PC-3 (cell line): ENCODE measurements at regions not wholly inside any gene's neighbourhood (a gene's known extent, or its start where the extent isn't known, plus 50 kb on each side); places are given as distances from the start of the nearest gene placed in this dataset.

ENCODE experiments used
- ATAC-seq: fragments of 200-7000 bp; cut with Tn5 transposase; 2 replicates; pipeline ENCODE4 v1.9.1; 2020; ENCODE audit warnings: mild to moderate bottlenecking, moderate library complexity
- BruUV-seq: library from RNA; stranded (reverse); fragments of 400-500 nt; replicated peaks from 2 replicates; lab custom pipeline; 2021; lab: Mats Ljungman, UMichigan
- CTCF ChIA-PET: fragments of 300-600 bp; sonication (Branson Sonifier 250); formaldehyde crosslinking; loops from one replicate; lab custom pipeline; 2022; ENCODE audit warnings: antibody characterized with exemption; lab: Charles Lee
- POLR2A ChIA-PET: fragments of 300-600 bp; sonication (Branson Sonifier 250); formaldehyde crosslinking; loops from one replicate; lab custom pipeline; 2022; ENCODE audit warnings: antibody characterized with exemption; ENCODE audit not compliant: unreplicated experiment; lab: Charles Lee
- DNase-seq: peaks from one replicate; pipeline ENCODE4 v3.0.0-alpha.2; 2015
- H2AFZ ChIP-seq: fragments of 300-600 bp; sonication (generic); 2 replicates; pipeline ENCODE4 v1.6.0; 2016; ENCODE audit warnings: antibody characterized with exemption, low read length
- H3F3A ChIP-seq: fragments of 300-600 bp; sonication (generic); one replicate; pipeline ENCODE4 v1.6.0; 2017; ENCODE audit warnings: antibody characterized with exemption, low read length, control low read depth, mild to moderate bottlenecking; ENCODE audit not compliant: unreplicated experiment
- H3K27ac ChIP-seq: fragments of 300-600 bp; sonication (generic); 2 replicates; pipeline ENCODE4 v1.5.1; 2016; ENCODE audit warnings: mild to moderate bottlenecking, low read length
- H3K27me3 ChIP-seq: fragments of 300-600 bp; sonication (generic); 2 replicates; pipeline ENCODE4 v1.6.1; 2016; ENCODE audit warnings: low read length, mixed read lengths
- H3K36me3 ChIP-seq: fragments of 300-600 bp; sonication (generic); 2 replicates; pipeline ENCODE4 v1.6.1; 2016; ENCODE audit warnings: low read depth, mixed run types, low read length, mixed read lengths
- H3K4me1 ChIP-seq: fragments of 300-600 bp; sonication (generic); 2 replicates; pipeline ENCODE4 v1.5.1; 2016; ENCODE audit warnings: low read length; ENCODE audit not compliant: insufficient read depth
- H3K4me2 ChIP-seq: fragments of 300-600 bp; sonication (generic); 2 replicates; pipeline ENCODE4 v1.6.0; 2016; ENCODE audit warnings: low read length
- H3K4me3 ChIP-seq: fragments of 300-600 bp; sonication (generic); 2 replicates; pipeline ENCODE4 v1.5.1; 2016; ENCODE audit warnings: mild to moderate bottlenecking, low read length, mixed read lengths
- H3K79me2 ChIP-seq: fragments of 300-600 bp; sonication (generic); 2 replicates; pipeline ENCODE4 v1.6.1; 2017; ENCODE audit warnings: low read length, mixed read lengths
- H3K9ac ChIP-seq: fragments of 300-600 bp; sonication (generic); 2 replicates; pipeline ENCODE4 v1.6.0; 2016; ENCODE audit warnings: mild to moderate bottlenecking, low read length
- H3K9me2 ChIP-seq: fragments of 300-600 bp; sonication (generic); replicated peaks from 2 replicates; pipeline ENCODE4 v1.6.1; 2016; ENCODE audit warnings: mixed run types, low read length, mixed read lengths
- H3K9me3 ChIP-seq: fragments of 300-600 bp; sonication (generic); 2 replicates; pipeline ENCODE4 v1.6.1; 2016; ENCODE audit warnings: low read length, mixed read lengths
- H4K20me1 ChIP-seq: fragments of 300-600 bp; sonication (generic); 2 replicates; pipeline ENCODE4 v1.6.1; 2016; ENCODE audit warnings: low read length, mixed read lengths
- CTCF ChIP-seq: fragments of 300-600 bp; sonication (generic); conservative IDR thresholded peaks from 2 replicates; pipeline ENCODE4 v1.5.1; 2017; ENCODE audit warnings: antibody characterized with exemption, low read depth, mild to moderate bottlenecking, low read length
- EZH2 ChIP-seq: fragments of 300-600 bp; sonication (generic); IDR thresholded peaks from one replicate; pipeline ENCODE4 v1.6.1; 2017; ENCODE audit warnings: antibody characterized with exemption, mild to moderate bottlenecking, low read length; ENCODE audit not compliant: unreplicated experiment
- EZH2phosphoT487 ChIP-seq: fragments of 300-600 bp; sonication (generic); IDR thresholded peaks from 2 replicates; pipeline ENCODE4 v1.6.1; 2018; ENCODE audit warnings: mild to moderate bottlenecking, antibody characterized with exemption, low read length, borderline replicate concordance
- intact Hi-C: fragments of 100-400 bp; cut with micrococcal nuclease; formaldehyde crosslinking; loops from 2 replicates; pipeline ENCODE4 v1.9.0; 2023

GRCh38 chr18:44526705-44527415, 153.8 kb upstream of the SETBP1 start:
- H3K27ac ChIP-seq, result no peak overlapping the region
- no peak for DNase-seq
- H3K9me3 ChIP-seq, result no peaks in the 10 kb centered on the region
- H3K4me1 ChIP-seq, result peaks cover 4% of the 10 kb centered on the region; the same call in 1 of the 2 replicates
- H3K9ac ChIP-seq, result no peak overlapping the region
- no peaks in the 10 kb centered on the region for H3K9me2 ChIP-seq
- H3K4me2 ChIP-seq, result no peak overlapping the region
- no peak overlapping the region for H3K4me3 ChIP-seq
- no TSS peak for BruUV-seq
- POLR2A ChIA-PET, result no interaction called here
- no peaks in the 10 kb centered on the region for H4K20me1 ChIP-seq
- intact Hi-C loops, result no loop called here
- no peaks in the 10 kb centered on the region for H3K27me3 ChIP-seq
- no peaks in the 10 kb centered on the region for H3K36me3 ChIP-seq
- no peaks in the 10 kb centered on the region for H3F3A ChIP-seq
- CTCF ChIA-PET, result no interaction called here
- no peak for ATAC-seq
- H2AFZ ChIP-seq, result no peak overlapping the region
- no peaks in the 10 kb centered on the region for H3K79me2 ChIP-seq
- TF ChIP-seq CTCF (no peak), EZH2 (no peak), EZH2phosphoT487 (no peak)

GRCh38 chr18:44533071-44533470, 147.6 kb upstream of the SETBP1 start:
- no peaks in the 10 kb centered on the region for H3K9me3 ChIP-seq
- no peak overlapping the region for H3K9ac ChIP-seq
- H3K36me3 ChIP-seq, result no peaks in the 10 kb centered on the region
- no peak overlapping the region for H2AFZ ChIP-seq
- no peak overlapping the region for H3K4me2 ChIP-seq
- no peak for TF ChIP-seq CTCF
- no peak for TF ChIP-seq EZH2
- no peak for TF ChIP-seq EZH2phosphoT487
- no peak overlapping the region for H3K4me3 ChIP-seq
- POLR2A ChIA-PET, result no interaction called here
- H3K9me2 ChIP-seq, result no peaks in the 10 kb centered on the region
- H3K4me1 ChIP-seq, result peaks cover 20% of the 10 kb centered on the region
- intact Hi-C loops, result no loop called here
- CTCF ChIA-PET, result no interaction called here
- H3K27me3 ChIP-seq, result no peaks in the 10 kb centered on the region
- DNase-seq, result no peak
- H3K27ac ChIP-seq, result no peak overlapping the region
- no peaks in the 10 kb centered on the region for H4K20me1 ChIP-seq
- H3K79me2 ChIP-seq, result no peaks in the 10 kb centered on the region
- no peak for ATAC-seq
- BruUV-seq, result no TSS peak
- H3F3A ChIP-seq, result no peaks in the 10 kb centered on the region

- no peaks in the 10 kb centered on the region for H4K20me1 ChIP-seq
- CTCF ChIA-PET, result no interaction called here
- no peaks in the 10 kb centered on the region for H3K27me3 ChIP-seq
- no peak overlapping the region for H3K9ac ChIP-seq
- no TSS peak for BruUV-seq
- no peaks in the 10 kb centered on the region for H3K79me2 ChIP-seq
- no peak overlapping the region for H2AFZ ChIP-seq
- no peak overlapping the region for H3K4me2 ChIP-seq
- H3K4me1 ChIP-seq, result peaks cover 22% of the 10 kb centered on the region
- intact Hi-C loops, result no loop called here
- H3K9me3 ChIP-seq, result no peaks in the 10 kb centered on the region
- H3K27ac ChIP-seq, result no peak overlapping the region
- H3K4me3 ChIP-seq, result no peak overlapping the region
- TF ChIP-seq CTCF, result no peak
- TF ChIP-seq EZH2, result no peak
- no peak for TF ChIP-seq EZH2phosphoT487
- H3K9me2 ChIP-seq, result no peaks in the 10 kb centered on the region
- ATAC-seq, result peak; percentile 57
- no peaks in the 10 kb centered on the region for H3F3A ChIP-seq
- H3K36me3 ChIP-seq, result no peaks in the 10 kb centered on the region
- POLR2A ChIA-PET, result no interaction called here
- DNase-seq, result peak; percentile 53
Observed at GRCh38 chr18:44536046-44536445, 144.6 kb upstream of the SETBP1 start.
